GM21528 (cell line): ENCODE measurements at regions not wholly inside any gene's neighbourhood (a gene's known extent, or its start where the extent isn't known, plus 50 kb on each side); places are given as distances from the start of the nearest gene placed in this dataset.

Source experiments
- ATAC-seq: cut with Tn5 transposase; IDR thresholded peaks from one replicate; pipeline ENCODE4 v1.9.1; 2021; ENCODE audit warnings: mild to moderate bottlenecking, moderate library complexity; ENCODE audit not compliant: unreplicated experiment, low FRiP score

- no peak for ATAC-seq
These were observed 134.5 kb upstream of the ONECUT1 start for GRCh38 chr15:52924630-52925029.

- ATAC-seq, result no peak
These were observed 133.5 kb upstream of the ONECUT1 start for GRCh38 chr15:52923626-52924025.

- no peak for ATAC-seq
These were observed 132.7 kb upstream of the ONECUT1 start for GRCh38 chr15:52922871-52923270.

- ATAC-seq, result no peak
These were observed 122.0 kb upstream of the ONECUT1 start for GRCh38 chr15:52912172-52912571.

- no peak for ATAC-seq
These were observed 103.2 kb upstream of the ONECUT1 start for GRCh38 chr15:52893338-52893737.

- no peak for ATAC-seq
These were observed 89.8 kb upstream of the ONECUT1 start for GRCh38 chr15:52879904-52880303.

GRCh38 chr15:52879145-52879544, 89.0 kb upstream of the ONECUT1 start:
- no peak for ATAC-seq

- no peak for ATAC-seq
These were observed 87.0 kb upstream of the ONECUT1 start for GRCh38 chr15:52876991-52877663.

- ATAC-seq, result no peak
These were observed 82.1 kb upstream of the ONECUT1 start for GRCh38 chr15:52872036-52872818.

GRCh38 chr15:52870015-52870414, 79.9 kb upstream of the ONECUT1 start:
- no peak for ATAC-seq

GRCh38 chr15:52866698-52867097, 76.6 kb upstream of the ONECUT1 start:
- no peak for ATAC-seq

GRCh38 chr15:52862677-52863076, 72.5 kb upstream of the ONECUT1 start:
- no peak for ATAC-seq

- no peak for ATAC-seq
These were observed 68.6 kb upstream of the ONECUT1 start for GRCh38 chr15:52858782-52859176.

GRCh38 chr15:52857937-52858781, 68.0 kb upstream of the ONECUT1 start:
- no peak for ATAC-seq

- no peak for ATAC-seq
These were observed 67.3 kb upstream of the ONECUT1 start for GRCh38 chr15:52857471-52857870.

- no peak for ATAC-seq
These were observed 66.2 kb upstream of the ONECUT1 start for GRCh38 chr15:52856286-52856685.

GRCh38 chr15:52855157-52855556, 65.0 kb upstream of the ONECUT1 start:
- no peak for ATAC-seq

GRCh38 chr15:52844823-52845222, 54.7 kb upstream of the ONECUT1 start:
- ATAC-seq, result no peak
